ENCODE measurements at regions not wholly inside any gene's neighbourhood (a gene's known extent, or its start where the extent isn't known, plus 50 kb on each side); places are given as distances from the start of the nearest gene placed in this dataset.
"Not testable (repeated sequence)": the region's sequence is repeated elsewhere in the genome, so short reads cannot be mapped to it uniquely, and the experiment has no call there.

- H3K4me1 ChIP-seq (ENCODE audit: control insufficient read depth in 2 of 3, insufficient read depth in 2 of 3, low read depth in 1 of 3, low read length in 3 of 3), result no peaks in the 10 kb centered on the region
- H3K4me3 ChIP-seq (ENCODE audit: low read length in 3 of 3), result no peak overlapping the region
- H3K9me3 ChIP-seq (ENCODE audit: control insufficient read depth in 2 of 3, insufficient read depth in 1 of 3, low read length in 3 of 3), result no peaks in the 10 kb centered on the region
- no peaks in the 10 kb centered on the region for H3K27me3 ChIP-seq (ENCODE audit: control insufficient read depth, insufficient read depth, low read length)
- intact Hi-C loops (cut with DNase I), result no loop called here
- no peak for DNase-seq
- TF ChIP-seq CTCF (IDR thresholded peaks at IDR 0.05; ENCODE audit: borderline replicate concordance, extremely low read depth, insufficient read depth), result no peak
- H3K36me3 ChIP-seq (ENCODE audit: control insufficient read depth in 2 of 3, insufficient read depth in 3 of 3, low read length in 3 of 3), result no peaks in the 10 kb centered on the region
- no peak overlapping the region for H3K9ac ChIP-seq (ENCODE audit: low read length in 3 of 3)
- H3K27ac ChIP-seq (ENCODE audit: low read depth in 2 of 2, low read length in 2 of 2), result no peak overlapping the region
- FAIRE-seq, result no peak
Measured at GRCh38 chr17:53626286-53626685, 196.4 kb upstream of the KIF2B start.

GRCh38 chr17:53619025-53619424 lies 203.7 kb upstream of the KIF2B start:
- no peak overlapping the region for H3K27ac ChIP-seq (ENCODE audit: low read depth in 2 of 2, low read length in 2 of 2)
- no peaks in the 10 kb centered on the region for H3K9me3 ChIP-seq (ENCODE audit: control insufficient read depth in 2 of 3, insufficient read depth in 1 of 3, low read length in 3 of 3)
- no peak for FAIRE-seq
- no peak overlapping the region for H3K4me3 ChIP-seq (ENCODE audit: low read length in 3 of 3)
- intact Hi-C loops (cut with DNase I), result no loop called here
- no peak for TF ChIP-seq CTCF (IDR thresholded peaks at IDR 0.05; ENCODE audit: borderline replicate concordance, extremely low read depth, insufficient read depth)
- H3K9ac ChIP-seq (ENCODE audit: low read length in 3 of 3), result no peak overlapping the region
- H3K36me3 ChIP-seq (ENCODE audit: control insufficient read depth in 2 of 3, insufficient read depth in 3 of 3, low read length in 3 of 3), result no peaks in the 10 kb centered on the region
- no peaks in the 10 kb centered on the region for H3K4me1 ChIP-seq (ENCODE audit: control insufficient read depth in 2 of 3, insufficient read depth in 2 of 3, low read depth in 1 of 3, low read length in 3 of 3)
- no peak for DNase-seq
- H3K27me3 ChIP-seq (ENCODE audit: control insufficient read depth, insufficient read depth, low read length), result no peaks in the 10 kb centered on the region

- H3K27me3 ChIP-seq (ENCODE audit: control insufficient read depth, insufficient read depth, low read length); H3K9ac ChIP-seq (ENCODE audit: low read length in 3 of 3); H3K36me3 ChIP-seq (ENCODE audit: control insufficient read depth in 2 of 3, insufficient read depth in 3 of 3, low read length in 3 of 3); FAIRE-seq; DNase-seq; intact Hi-C loops (cut with DNase I); H3K27ac ChIP-seq (ENCODE audit: low read depth in 2 of 2, low read length in 2 of 2); H3K9me3 ChIP-seq (ENCODE audit: control insufficient read depth in 2 of 3, insufficient read depth in 1 of 3, low read length in 3 of 3); H3K4me3 ChIP-seq (ENCODE audit: low read length in 3 of 3); H3K4me1 ChIP-seq (ENCODE audit: control insufficient read depth in 2 of 3, insufficient read depth in 2 of 3, low read depth in 1 of 3, low read length in 3 of 3): not testable (repeated sequence)
Measured at GRCh38 chr17:53608208-53608607, 214.5 kb upstream of the KIF2B start.

- H3K9ac ChIP-seq (ENCODE audit: low read length in 3 of 3), result no peak overlapping the region
- intact Hi-C loops (cut with DNase I), result no loop called here
- no peak overlapping the region for H3K4me3 ChIP-seq (ENCODE audit: low read length in 3 of 3)
- FAIRE-seq (no peak), DNase-seq (peak in 2 of 5 donors; percentile 8 to 9)
- H3K27ac ChIP-seq (ENCODE audit: low read depth in 2 of 2, low read length in 2 of 2), result no peak overlapping the region
- no peaks in the 10 kb centered on the region for H3K36me3 ChIP-seq (ENCODE audit: control insufficient read depth in 2 of 3, insufficient read depth in 3 of 3, low read length in 3 of 3)
- H3K9me3 ChIP-seq (ENCODE audit: control insufficient read depth in 2 of 3, insufficient read depth in 1 of 3, low read length in 3 of 3), result no peaks in the 10 kb centered on the region
- no peaks in the 10 kb centered on the region for H3K4me1 ChIP-seq (ENCODE audit: control insufficient read depth in 2 of 3, insufficient read depth in 2 of 3, low read depth in 1 of 3, low read length in 3 of 3)
- H3K27me3 ChIP-seq (ENCODE audit: control insufficient read depth, insufficient read depth, low read length), result no peaks in the 10 kb centered on the region
- no peak for TF ChIP-seq CTCF (IDR thresholded peaks at IDR 0.05; ENCODE audit: borderline replicate concordance, extremely low read depth, insufficient read depth)
Measured at GRCh38 chr17:53607475-53607874, 215.3 kb upstream of the KIF2B start.

Measured in kidney (tissue), 13 donors.